GM12878 (cell line): ENCODE measurements at regions not wholly inside any gene's neighbourhood (a gene's known extent, or its start where the extent isn't known, plus 50 kb on each side); places are given as distances from the start of the nearest gene placed in this dataset.

Source experiments
- POLR2AphosphoS2 ChIP-seq: IDR thresholded peaks from 2 replicates; pipeline ENCODE4 v1.6.1; 2011; ENCODE audit warnings: low read depth, mild to moderate bottlenecking, low read length, improper control_type of control experiment, moderate library complexity
- ZBTB33 ChIP-seq: fragments of 450-650 bp; IDR thresholded peaks from 2 replicates; pipeline ENCODE4 v1.6.1; 2017; ENCODE audit warnings: mild to moderate bottlenecking

- TF ChIP-seq POLR2AphosphoS2, result no peak
- TF ChIP-seq ZBTB33, result no peak
Observed at GRCh38 chr22:34454598-34454997, 534.3 kb upstream of the LARGE1 start.
